ENCODE measurements at regions not wholly inside any gene's neighbourhood (a gene's known extent, or its start where the extent isn't known, plus 50 kb on each side); places are given as distances from the start of the nearest gene placed in this dataset.

- Histone ChIP-seq H4K20me1 (ENCODE audit: insufficient read depth, low read length) (no peaks in the 10 kb centered on the region), H3K4me1 (ENCODE audit: insufficient read depth, low read length, poor library complexity, severe bottlenecking) (no peaks in the 10 kb centered on the region), H3K4me3 (ENCODE audit: low read depth, low read length, poor library complexity, severe bottlenecking) (no peak overlapping the region), H3K27ac (ENCODE audit: low read depth, low read length, poor library complexity, severe bottlenecking) (no peak overlapping the region), H3K36me3 (ENCODE audit: insufficient read depth, low read length) (no peaks in the 10 kb centered on the region), H3K79me2 (ENCODE audit: insufficient read depth, low read depth, low read length) (no peaks in the 10 kb centered on the region), H3K4me2 (ENCODE audit: low read length) (no peak overlapping the region), H3K9me3 (ENCODE audit: low read length) (no peaks in the 10 kb centered on the region), H3K9me2 (ENCODE audit: insufficient read depth, low read length) (no peaks in the 10 kb centered on the region), H2AFZ (ENCODE audit: low read length) (no peak overlapping the region)
- no TSS peak for BruUV-seq (replicated peaks)
- POLR2A ChIA-PET: no interaction called here
- CTCF ChIA-PET (ENCODE audit: unreplicated experiment): no interaction called here
- DNase-seq (ENCODE audit: low spot score): no peak
- TF ChIP-seq EZH2phosphoT487 (IDR thresholded peaks at IDR 0.05; ENCODE audit: borderline replicate concordance, low read depth, low read length): no peak
- TF ChIP-seq, protein P1, sequence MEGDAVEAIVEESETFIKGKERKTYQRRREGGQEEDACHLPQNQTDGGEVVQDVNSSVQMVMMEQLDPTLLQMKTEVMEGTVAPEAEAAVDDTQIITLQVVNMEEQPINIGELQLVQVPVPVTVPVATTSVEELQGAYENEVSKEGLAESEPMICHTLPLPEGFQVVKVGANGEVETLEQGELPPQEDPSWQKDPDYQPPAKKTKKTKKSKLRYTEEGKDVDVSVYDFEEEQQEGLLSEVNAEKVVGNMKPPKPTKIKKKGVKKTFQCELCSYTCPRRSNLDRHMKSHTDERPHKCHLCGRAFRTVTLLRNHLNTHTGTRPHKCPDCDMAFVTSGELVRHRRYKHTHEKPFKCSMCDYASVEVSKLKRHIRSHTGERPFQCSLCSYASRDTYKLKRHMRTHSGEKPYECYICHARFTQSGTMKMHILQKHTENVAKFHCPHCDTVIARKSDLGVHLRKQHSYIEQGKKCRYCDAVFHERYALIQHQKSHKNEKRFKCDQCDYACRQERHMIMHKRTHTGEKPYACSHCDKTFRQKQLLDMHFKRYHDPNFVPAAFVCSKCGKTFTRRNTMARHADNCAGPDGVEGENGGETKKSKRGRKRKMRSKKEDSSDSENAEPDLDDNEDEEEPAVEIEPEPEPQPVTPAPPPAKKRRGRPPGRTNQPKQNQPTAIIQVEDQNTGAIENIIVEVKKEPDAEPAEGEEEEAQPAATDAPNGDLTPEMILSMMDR (conservative IDR thresholded peaks at IDR 0.05; ENCODE audit: low read length): no peak
- intact Hi-C loops (cut with micrococcal nuclease; ENCODE audit: unreplicated experiment): no loop called here
Observed at GRCh38 chr1:87888446-87888845, 559.8 kb downstream of the LMO4 start.

- intact Hi-C loops (cut with micrococcal nuclease; ENCODE audit: unreplicated experiment): no loop called here
- H3K4me2 ChIP-seq (ENCODE audit: low read length): no peak overlapping the region
- BruUV-seq (replicated peaks): no TSS peak
Observed at GRCh38 chr1:87894062-87894461, 565.4 kb downstream of the LMO4 start.

DNA sequence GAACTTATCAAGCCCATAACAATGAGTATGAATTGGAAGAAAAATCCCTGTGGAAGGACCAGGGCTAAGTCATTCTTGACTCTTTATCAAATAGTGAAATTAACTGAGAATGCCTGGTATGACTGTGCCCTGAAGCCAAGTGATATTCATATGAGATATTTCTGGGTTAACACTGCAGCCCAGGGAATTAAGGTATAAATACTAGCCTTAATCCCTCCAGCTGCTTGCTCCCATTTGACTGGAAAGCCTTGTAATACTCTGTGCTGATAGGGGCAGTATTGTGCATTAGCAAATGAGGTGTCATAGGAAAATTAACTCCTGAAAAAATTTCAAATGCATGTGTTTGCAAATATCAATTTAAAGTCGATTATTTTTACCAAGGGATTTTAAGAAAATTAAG lies 568.8 kb downstream of the LMO4 start:
- no TSS peak for BruUV-seq (replicated peaks)
- H3K4me1 ChIP-seq (ENCODE audit: insufficient read depth, low read length, poor library complexity, severe bottlenecking): no peaks in the 10 kb centered on the region
- H3K36me3 ChIP-seq (ENCODE audit: insufficient read depth, low read length): no peaks in the 10 kb centered on the region
- no peak overlapping the region for H3K27ac ChIP-seq (ENCODE audit: low read depth, low read length, poor library complexity, severe bottlenecking)
- no peaks in the 10 kb centered on the region for H3K9me3 ChIP-seq (ENCODE audit: low read length)
- H2AFZ ChIP-seq (ENCODE audit: low read length): no peak overlapping the region
- no peaks in the 10 kb centered on the region for H4K20me1 ChIP-seq (ENCODE audit: insufficient read depth, low read length)
- H3K9me2 ChIP-seq (ENCODE audit: insufficient read depth, low read length): no peaks in the 10 kb centered on the region
- TF ChIP-seq, protein P1 (conservative IDR thresholded peaks at IDR 0.05; ENCODE audit: low read length): no peak
- no peak for TF ChIP-seq EZH2phosphoT487 (IDR thresholded peaks at IDR 0.05; ENCODE audit: borderline replicate concordance, low read depth, low read length)
- ChIA-PET CTCF (ENCODE audit: unreplicated experiment) (no interaction called here), POLR2A (no interaction called here)
- H3K4me3 ChIP-seq (ENCODE audit: low read depth, low read length, poor library complexity, severe bottlenecking): no peak overlapping the region
- H3K4me2 ChIP-seq (ENCODE audit: low read length): no peak overlapping the region
- H3K79me2 ChIP-seq (ENCODE audit: insufficient read depth, low read depth, low read length): no peaks in the 10 kb centered on the region
- DNase-seq (ENCODE audit: low spot score): no peak
- intact Hi-C loops (cut with micrococcal nuclease; ENCODE audit: unreplicated experiment): no loop called here

More at GRCh38 chr1:87894062-87894461, 565.4 kb downstream of the LMO4 start:
- Histone ChIP-seq H3K9me3 (ENCODE audit: low read length) (no peaks in the 10 kb centered on the region), H3K36me3 (ENCODE audit: insufficient read depth, low read length) (no peaks in the 10 kb centered on the region), H3K4me3 (ENCODE audit: low read depth, low read length, poor library complexity, severe bottlenecking) (no peak overlapping the region), H3K4me1 (ENCODE audit: insufficient read depth, low read length, poor library complexity, severe bottlenecking) (no peaks in the 10 kb centered on the region), H2AFZ (ENCODE audit: low read length) (no peak overlapping the region), H4K20me1 (ENCODE audit: insufficient read depth, low read length) (no peaks in the 10 kb centered on the region), H3K9me2 (ENCODE audit: insufficient read depth, low read length) (no peaks in the 10 kb centered on the region), H3K79me2 (ENCODE audit: insufficient read depth, low read depth, low read length) (no peaks in the 10 kb centered on the region), H3K27ac (ENCODE audit: low read depth, low read length, poor library complexity, severe bottlenecking) (no peak overlapping the region)
- no peak for TF ChIP-seq EZH2phosphoT487 (IDR thresholded peaks at IDR 0.05; ENCODE audit: borderline replicate concordance, low read depth, low read length)
- TF ChIP-seq, protein P1 (conservative IDR thresholded peaks at IDR 0.05; ENCODE audit: low read length): no peak
- DNase-seq (ENCODE audit: low spot score): no peak
- ChIA-PET POLR2A (interaction anchor here (0.9 to 1.1 kb wide), 2 partner anchors 10 to 19 kb away, joined by 3 read pairs; no protein-coding TSS in a partner anchor), CTCF (ENCODE audit: unreplicated experiment) (no interaction called here)

All from OCI-LY7 (cell line).